Stimulated activated CD4-positive, alpha-beta T cell treated with anti-CD3 and anti-CD28 coated beads, Interleukin-1b, Interleukin-23, amount 100 ng/mL, for 24 hours (primary cell): ENCODE measurements at regions not wholly inside any gene's neighbourhood (a gene's known extent, or its start where the extent isn't known, plus 50 kb on each side); places are given as distances from the start of the nearest gene placed in this dataset.

Experiments used
- DNase-seq, 4 experiments: peaks; one replicate each; pipeline ENCODE4 v3.0.0-alpha.2; 2020; ENCODE audit warnings: low read depth in 4 of 4, low spot score in 1 of 4

DNA sequence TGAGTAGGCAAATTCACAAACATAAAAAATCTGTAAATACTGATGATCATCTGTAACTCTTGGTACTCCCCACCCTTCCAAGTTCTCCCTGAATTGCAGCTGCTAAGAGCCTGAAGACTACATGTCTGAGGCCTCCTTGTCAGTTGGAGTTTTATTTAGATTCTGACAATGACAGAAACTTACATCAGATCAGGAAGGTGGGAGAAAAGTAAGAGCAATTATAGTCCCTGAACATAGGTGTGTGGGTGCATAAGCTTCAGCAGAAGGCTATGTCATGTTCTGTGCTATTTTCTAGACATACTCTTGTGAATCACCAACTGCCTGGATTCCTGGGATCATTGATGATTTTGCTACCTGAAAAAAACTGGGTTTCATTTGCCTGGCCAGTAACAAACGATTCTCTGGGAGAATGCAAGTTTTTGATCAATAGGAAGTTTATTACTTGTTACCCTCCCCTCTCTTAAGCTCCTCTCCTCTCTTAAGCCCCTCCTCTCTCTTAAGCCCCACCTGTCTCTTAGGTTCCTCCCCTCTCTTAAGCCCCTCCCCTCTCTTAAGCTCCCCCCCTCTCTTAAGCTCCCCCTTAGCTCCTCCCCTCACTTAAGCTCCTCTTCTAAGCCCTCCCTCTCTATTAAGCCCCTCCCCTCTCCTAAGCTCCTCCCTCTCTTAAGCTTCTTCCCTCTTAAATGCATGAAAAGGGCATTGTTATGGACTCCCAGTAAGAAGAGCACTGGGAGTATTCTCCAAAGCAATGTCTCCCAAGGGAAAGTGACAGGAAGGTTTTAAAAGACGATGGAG is 1183.4 kb upstream of the AUTS2 start:
- DNase-seq = no peak

DNA sequence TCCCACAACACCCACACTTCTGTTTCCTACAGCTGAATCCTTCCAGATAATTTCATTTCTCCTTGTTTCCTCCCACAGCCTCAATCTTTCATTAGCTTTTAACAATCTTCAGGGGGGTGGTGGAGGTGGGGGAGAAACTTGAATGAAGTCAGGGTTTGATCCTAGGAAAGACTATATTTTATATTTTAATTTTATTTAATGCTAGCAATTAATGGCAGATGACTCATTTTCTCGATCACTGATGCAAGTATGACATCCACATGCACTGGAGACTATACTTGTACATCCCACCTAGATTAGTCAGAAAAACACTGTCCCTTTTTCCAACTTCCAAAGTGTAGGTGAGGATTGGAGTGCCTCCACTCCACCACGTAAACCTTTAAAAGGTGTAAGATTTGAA is 1181.3 kb upstream of the AUTS2 start:
- DNase-seq = no peak

DNA sequence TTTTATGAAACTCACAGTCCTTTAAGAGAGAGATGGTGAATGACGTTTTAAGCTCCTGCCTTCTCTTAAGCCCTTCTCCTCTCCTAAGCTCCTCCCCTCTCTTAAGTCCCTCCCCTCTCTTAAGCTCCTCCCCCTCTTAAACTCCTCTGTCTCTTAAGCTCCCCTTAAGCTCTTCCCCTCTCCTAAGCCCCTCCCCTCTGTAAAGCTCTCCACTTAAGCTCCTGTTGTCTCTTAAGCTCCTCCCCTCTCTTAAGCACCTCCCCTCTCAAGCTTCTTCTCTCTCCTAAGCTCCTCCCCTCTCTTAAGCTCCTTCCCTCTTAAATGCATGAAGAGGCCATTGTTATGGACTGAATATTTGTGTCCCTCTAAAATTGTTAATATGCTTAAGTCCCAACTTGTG is 1180.6 kb upstream of the AUTS2 start:
- no peak for DNase-seq

DNA sequence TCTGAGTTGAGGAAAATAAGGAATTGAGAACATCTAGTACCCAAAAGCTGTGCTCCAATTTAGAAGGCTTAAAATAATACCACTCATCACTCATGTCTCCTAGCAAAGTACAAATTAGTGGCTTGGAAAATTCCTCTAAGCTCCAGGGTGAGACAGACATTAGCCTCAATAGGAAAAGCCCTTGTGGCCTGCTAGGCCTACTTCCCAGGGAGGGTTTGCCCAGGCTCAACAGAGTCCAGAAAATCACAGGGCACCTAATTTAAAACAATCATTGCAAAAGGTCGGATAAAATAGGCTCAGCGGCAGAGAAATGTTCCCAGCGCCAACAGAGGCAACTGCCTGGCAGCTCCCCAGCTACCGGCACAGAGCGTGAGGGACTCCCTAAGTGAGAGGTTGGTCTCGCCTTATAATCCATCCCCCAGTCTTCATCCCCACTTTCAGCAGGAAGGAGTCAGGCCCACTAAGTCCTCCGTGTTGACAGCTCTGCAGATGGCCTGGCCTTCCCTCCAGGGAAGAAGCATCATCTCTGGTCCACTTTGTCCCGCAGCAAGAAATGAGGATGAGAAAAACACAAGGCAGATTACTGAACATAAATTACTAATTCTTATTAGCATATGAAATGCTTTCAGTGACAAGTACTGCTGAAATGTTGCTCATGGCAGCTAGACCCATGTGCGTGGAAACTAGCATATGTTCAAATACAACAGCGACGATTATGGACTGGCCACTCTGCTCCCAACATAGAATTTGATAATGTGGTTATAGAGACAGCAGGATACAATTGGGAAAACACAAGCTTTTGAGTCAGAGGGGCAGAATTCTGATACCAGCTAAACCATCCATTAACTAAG is 1177.7 kb upstream of the AUTS2 start:
- DNase-seq = no peak

DNA sequence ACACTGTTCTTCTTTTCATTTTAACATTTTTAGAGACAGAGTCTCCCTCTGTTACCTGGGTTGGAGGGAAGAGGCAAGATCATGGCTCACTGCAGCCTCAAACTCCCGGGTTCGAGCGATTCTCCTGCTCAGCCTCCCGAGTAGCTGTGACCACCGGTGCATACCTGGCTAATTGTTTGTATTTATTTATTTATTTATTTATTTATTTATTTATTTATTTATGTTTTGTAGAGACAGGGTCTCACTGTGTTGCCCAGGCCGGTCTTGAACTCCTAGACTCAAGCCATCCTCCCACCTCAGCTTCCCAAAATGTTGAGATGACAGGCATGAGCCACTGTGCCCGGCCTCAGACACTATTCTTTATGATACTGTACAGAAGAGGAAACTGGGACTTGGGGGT is 1176.6 kb upstream of the AUTS2 start:
- no peak for DNase-seq

DNA sequence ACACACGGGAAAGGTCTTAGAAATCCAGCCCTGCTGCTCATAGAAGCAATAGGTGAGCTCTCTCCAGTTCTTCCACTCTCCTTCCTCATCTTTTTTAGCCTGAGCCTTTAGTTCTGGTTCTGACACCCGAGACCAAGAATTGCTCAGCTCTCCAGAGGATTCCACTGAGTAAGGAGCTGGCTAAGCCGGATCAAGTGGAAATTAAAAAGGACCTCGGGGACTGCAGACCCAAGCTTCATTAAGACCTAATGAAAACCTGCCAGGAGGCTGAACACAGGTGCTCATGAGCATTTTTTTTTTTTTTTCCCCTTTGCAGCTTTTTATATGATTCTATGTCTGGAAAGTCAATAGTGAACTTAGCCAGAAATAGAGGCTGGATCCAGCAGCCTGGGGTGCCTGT is 1176.0 kb upstream of the AUTS2 start:
- DNase-seq = no peak

DNA sequence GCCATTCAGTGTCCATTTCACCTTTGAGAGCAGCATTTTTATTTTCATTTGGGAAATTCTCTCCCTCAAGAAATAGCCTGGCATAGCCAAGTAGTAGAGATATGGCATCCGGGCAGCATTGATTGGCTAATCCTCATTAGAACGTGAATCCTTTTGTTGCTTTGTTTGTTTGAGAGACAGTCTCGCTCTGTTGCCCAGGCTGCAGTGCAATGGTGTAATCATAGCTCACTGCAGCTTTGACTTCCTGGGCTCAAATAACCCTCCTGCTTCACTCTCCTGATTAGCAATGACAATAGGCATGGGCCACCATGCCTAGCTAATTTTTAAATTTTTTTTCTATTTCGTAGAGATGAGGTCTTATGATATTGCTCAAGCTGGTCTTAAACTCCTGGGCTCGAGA is 1174.9 kb upstream of the AUTS2 start:
- no peak for DNase-seq

DNA sequence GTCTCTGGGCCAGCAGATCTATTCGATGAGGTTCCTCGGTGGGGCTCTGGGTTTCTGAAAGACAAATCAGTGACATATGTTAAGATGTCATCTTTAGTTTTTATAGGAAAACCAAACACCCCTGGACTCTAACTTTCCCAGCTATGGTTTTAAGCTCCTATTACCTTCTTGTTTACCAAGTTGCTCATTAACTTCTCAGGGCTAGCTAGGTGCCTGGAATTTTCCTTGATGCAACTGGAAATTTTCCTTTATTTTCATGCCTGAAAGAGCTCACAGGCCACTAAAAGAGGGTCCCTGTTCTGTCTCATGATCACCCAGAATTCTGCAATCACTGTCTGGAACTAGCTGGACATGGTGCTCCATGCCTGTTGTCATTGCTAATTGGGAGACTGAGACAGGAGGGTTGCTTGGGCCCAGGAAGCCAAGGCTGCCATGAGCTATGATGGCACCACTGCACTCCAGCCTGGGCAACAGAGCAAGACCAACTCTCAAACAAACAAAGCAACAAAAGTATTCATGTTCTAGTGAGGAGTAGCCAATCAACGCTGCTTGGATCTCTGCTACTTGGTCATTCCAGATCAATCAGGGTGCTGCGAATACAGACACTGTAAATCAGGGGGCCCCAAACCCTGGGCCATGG is 1173.5 kb upstream of the AUTS2 start:
- no peak for DNase-seq

DNA sequence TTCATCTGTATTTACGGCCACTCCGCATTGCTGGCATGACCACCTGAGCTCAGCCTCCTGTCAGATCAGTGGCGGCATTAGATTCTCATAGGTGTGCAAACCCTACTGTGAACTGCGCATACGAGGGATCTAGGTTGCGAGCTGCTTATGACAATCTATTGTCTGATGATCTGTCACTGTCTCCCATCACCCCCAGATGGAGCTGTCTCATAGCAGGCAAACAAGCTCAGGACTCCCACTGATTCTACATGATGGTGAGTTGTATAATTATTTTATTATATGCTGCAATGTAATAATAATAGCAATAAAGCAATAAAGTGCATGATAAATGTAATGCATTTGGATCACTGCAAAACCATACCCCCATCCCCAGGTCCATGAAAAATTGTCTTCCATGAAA is 1172.9 kb upstream of the AUTS2 start:
- DNase-seq = no peak

DNA sequence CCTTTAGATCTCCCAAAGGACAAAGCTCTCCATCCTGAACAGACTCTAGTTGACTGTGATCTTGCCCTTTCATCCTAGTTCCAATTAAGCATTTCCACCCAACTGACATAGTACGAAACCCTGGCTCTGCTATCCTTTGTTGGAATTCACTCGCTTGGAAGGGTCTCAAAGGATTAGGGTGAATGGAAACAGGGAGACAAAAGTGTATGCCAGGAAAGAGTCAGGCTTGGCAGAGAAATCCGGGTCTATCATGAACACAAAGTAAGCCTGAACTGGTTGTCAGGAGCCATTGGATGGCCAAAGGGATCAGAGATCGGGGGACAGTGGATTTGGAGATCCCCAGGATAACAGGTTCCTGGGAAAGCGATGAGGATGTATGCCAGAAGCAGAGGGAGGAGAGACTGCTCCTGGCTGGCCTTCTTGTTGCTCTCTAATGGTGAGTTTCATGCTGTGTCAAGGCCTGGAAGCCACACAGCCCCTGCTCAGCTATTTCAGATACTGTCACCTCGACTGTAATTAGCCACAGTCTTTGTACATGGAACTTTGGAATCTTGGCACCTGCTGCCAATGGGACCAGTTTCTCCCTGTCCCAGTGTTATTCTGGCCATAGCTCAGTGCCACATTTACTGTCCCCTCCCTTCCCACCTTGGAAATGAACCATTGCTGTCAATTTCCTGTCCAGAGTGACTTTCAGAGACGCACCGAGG is 1168.7 kb upstream of the AUTS2 start:
- no peak for DNase-seq

DNA sequence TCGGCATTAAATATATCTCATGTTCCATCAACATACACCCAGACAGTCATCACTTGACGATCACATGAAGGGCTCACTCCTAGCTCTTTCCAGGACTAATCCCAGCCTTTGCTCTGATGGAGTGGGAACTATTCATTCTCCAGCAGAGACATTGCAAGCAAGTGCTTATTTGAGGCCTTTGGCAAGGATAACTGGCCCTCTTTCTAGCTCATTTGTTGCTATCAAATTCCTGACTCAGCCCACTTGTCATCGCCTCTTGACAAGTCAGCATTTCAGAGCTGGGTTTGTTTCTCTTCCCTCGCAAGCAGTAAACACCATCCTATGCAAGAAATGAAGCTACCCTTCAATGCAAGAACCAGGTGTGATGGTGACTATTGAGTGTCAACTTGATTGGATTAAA is 1165.7 kb upstream of the AUTS2 start:
- DNase-seq = no peak

DNA sequence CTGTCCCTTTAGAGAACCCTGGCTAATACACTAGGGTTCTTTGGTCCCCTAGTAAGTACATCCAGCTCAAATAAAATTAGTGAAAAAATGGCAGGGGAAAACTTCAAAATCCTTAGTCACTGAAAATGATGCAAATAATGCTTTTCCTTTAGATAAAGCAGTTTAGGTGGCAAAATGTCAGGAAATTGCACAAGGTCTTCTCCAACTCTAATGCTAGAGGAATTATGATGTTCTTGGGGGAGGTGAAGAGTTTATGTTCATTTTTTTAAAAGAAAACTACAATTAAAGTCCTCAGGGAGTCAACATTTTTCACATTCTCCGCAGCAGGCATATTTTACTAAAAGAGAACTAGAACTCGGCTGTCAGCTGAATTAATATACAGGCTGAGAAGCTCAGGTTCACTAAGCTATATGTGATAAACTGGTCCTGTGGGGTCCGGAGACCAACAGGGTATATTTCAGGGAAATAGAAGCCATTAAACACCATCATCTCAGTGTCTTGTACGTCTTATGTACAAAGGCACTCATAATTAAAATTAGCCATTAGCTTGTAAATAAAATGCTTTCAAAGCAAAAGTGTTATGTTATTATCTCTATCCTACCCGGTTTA is 1164.7 kb upstream of the AUTS2 start:
- no peak for DNase-seq

DNA sequence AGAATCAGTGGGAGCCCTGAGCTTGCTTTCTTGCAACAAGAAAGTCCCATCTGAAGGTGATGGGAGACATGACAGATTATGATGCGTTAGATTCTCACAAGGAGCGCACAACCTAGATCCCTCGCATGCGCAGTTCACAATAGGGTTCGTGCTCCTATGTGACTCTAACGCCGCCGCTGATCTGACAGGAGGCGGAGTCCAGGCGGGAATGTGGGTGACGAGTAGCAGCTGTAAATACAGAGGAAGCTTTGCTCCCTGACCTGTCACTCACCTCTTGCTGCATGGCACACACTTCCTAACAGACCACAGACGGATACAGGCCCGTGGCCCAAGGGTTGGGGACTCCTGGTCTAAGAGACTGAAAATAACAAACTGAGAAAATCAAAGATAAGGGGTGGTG is 1163.4 kb upstream of the AUTS2 start:
- DNase-seq = no peak

DNA sequence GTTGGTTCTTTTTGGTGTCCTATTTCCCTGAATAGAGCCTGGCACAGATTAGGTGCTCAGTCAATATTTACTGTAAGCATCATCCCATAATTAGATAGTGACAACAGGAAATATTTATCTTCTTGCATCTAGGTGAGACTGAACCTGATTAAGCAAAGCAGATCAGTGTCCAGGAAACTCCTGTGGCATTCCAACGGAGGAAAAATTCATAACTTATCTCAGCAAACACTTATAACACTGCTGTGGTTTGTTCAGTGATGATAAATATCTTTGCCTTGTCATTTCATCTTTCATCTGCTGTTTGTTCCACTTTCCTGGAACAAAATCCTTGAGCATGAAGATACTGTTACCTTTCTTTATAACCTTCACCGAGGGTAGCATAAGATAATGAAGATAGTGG is 1160.3 kb upstream of the AUTS2 start:
- no peak for DNase-seq

DNA sequence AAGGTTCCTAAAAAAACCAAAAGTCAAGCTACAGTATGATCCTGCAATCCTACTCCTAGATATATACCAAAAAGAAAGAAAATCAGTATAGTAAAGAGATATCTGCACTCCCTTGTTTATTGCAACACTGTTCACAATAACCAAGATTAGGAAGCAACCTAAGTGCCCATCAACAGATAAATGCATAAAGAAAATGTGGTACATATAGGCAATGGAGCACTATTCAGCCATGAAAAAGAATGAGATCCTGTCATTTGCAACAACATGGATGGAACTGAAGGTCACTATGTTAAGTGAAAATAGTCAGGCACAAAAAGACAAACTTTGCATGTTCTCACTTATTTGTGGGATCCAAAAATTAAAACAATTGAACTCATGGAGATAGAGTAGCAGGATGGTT is 1159.5 kb upstream of the AUTS2 start:
- no peak for DNase-seq

DNA sequence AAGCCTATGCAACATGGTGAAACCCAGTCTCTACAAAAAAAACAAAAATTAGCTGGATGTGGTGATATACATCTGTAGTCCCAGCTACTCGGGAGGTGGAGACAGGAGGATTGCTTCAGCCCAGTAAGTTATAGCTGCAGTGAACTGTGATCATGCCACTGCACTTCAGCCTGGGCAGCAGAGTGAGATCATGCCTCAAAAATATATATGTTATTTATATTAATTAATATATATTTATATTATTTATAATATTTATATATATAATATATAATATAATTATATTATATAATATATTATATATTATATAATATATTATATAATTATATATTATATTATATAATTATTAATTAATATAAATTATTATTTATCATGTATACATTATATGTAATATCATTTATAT is 1158.4 kb upstream of the AUTS2 start:
- no peak for DNase-seq

DNA sequence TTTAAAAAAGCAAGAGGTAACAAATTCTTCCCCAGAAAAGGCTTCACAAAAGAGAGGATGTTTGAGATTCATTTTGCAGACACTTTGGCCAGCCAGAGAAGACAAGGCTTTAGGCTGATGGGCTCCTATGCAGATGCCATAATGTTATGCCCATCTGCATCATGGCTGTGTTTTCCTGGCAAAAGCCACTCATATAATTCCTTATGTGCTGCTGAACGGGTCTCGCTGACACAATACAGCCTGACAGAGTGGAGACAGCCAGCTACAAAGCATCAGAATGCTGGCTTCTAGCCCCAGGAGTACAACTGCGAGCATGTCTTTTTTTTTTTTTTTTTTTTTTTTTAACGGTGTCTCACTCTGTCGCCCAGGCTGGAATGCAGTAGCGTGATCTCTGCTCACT is 1157.4 kb upstream of the AUTS2 start:
- no peak for DNase-seq

DNA sequence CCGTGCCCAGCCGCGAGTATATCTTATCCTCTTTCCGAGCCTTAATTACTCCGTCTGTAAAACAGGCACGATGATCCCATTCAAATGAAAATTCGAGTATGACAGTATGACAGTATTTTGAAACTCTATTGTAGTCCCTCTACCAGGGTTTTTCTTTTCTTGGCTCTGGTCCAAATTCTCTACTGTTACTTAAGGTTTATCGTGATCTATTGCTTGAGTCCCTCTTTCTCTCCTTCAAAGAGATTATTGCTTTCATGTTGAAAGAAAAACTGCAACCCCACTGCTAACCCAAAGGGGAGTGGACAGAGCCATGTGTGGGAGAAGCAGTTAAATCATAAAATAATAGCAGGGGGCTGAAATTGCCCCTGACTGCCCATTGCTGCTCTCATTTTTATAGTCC is 1156.6 kb upstream of the AUTS2 start:
- DNase-seq = no peak

DNA sequence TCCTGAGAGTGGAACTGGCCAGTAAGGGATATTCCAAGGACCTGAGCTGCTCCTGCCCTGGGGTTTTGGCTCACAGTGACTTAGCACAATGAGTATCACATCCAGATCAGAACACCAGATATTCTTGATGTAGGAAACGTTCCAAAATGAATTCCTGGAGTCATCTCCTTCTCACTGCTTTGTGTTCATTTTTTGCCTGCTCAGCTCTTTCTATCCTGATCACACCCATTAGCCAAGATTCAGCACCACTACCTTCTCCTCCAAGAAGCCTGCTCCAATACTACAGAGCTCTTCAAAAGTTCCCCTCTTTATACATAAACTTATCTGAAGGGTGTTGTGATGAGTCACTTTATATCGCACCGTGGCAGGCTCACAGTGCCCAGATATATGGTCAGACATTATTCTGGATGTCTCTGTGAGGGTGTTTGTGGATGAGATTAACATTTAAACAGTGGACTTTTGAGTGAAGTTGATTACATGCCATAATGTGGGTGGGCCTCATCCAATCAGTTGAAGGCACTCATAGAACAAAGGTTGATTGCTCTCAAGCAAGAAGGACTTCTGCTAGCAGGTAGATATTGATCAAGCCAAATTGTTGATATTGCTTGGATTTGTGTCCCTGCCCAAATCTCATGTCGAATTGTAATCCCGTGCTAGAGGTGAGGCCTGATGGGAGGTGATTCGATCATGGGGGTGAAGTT is 1155.2 kb upstream of the AUTS2 start:
- no peak for DNase-seq

DNA sequence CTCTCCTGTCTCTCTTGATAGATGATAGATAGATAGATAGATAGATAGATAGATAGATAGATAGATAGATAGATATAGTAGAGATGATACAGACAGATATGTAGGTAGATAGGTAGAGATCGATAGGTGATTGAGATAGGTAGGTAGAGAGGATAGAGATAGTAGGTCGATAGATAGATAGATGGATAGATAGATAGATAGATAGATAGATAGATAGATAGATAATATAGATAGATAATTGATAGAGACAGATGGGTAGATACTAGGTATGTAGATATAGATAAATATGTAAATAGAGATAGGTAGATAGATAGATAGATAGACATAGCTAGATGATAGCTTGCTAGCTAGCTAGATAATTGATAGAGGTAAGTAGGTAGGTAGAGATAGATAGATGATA is 1154.2 kb upstream of the AUTS2 start:
- DNase-seq = no peak

DNA sequence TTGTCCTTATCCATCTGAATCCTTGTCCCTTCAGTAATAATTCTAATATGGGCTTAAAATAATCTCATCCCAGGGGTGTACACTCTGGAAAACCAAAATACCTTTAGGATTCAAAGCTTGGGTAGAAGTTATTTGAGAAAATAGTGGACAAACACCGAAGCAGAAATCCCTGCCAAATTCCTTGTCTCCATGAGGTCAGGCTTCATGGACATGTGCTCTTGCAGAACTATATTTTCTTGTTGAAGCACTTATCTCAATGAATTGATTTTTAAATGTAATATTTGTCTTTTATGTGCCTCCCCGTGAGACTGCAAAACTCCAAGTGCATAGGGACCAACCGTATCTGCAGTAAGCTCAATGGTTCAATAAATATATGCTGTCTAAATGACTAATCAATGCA is 1153.3 kb upstream of the AUTS2 start:
- no peak for DNase-seq
